ENCODE measurements at regions not wholly inside any gene's neighbourhood (a gene's known extent, or its start where the extent isn't known, plus 50 kb on each side); places are given as distances from the start of the nearest gene placed in this dataset.

GRCh38 chr14:58765418-58765831, 127.7 kb downstream of the DACT1 start (continued):
- TF ChIP-seq NFXL1 (IDR thresholded peaks at IDR 0.05; ENCODE audit: borderline replicate concordance) (no peak), HDAC6 (IDR thresholded peaks at IDR 0.05; ENCODE audit: unreplicated experiment) (no peak)

GRCh38 chr14:58765843-58766242, 128.1 kb downstream of the DACT1 start:
- H3K27me3 ChIP-seq (replicated peaks in 1 of 2; ENCODE audit: control insufficient read depth in 2 of 2, insufficient read depth in 2 of 2, low read length in 1 of 2): no peaks in the 10 kb centered on the region
- no peaks in the 10 kb centered on the region for H3K9me3 ChIP-seq (replicated peaks; ENCODE audit: control insufficient read depth, insufficient read depth, low read length)
- ChIA-PET POLR2A (interaction anchor here (1.1 kb wide), 1 partner anchor 30 kb away, joined by 3 read pairs; no protein-coding TSS in a partner anchor), CTCF (interaction anchor here (0.7 kb wide), 1 partner anchor 9 kb away, joined by 3 read pairs; no protein-coding TSS in a partner anchor), RAD21 (ENCODE audit: unreplicated experiment) (interaction anchor here (1.7 kb wide), 1 partner anchor 30 kb away, joined by 4 read pairs; no protein-coding TSS in a partner anchor), SMC1A (ENCODE audit: uncharacterized antibody, unreplicated experiment) (interaction anchor here (1.7 kb wide), 1 partner anchor 30 kb away, joined by 4 read pairs; no protein-coding TSS in a partner anchor)
- no peak overlapping the region for H3K27ac ChIP-seq (ENCODE audit: control insufficient read depth, insufficient read depth)
- no TSS peak for BruUV-seq (replicated peaks)
- intact Hi-C loops (cut with micrococcal nuclease; ENCODE audit: unreplicated experiment) (no loop called here), in situ Hi-C loops (cut with MboI) (no loop called here)
- H4K20me1 ChIP-seq (ENCODE audit: control insufficient read depth, insufficient read depth): no peaks in the 10 kb centered on the region
- H3K36me3 ChIP-seq (ENCODE audit: control insufficient read depth in 2 of 2, insufficient read depth in 2 of 2, low read length in 1 of 2): no peaks in the 10 kb centered on the region
- H3K79me2 ChIP-seq (ENCODE audit: control insufficient read depth, insufficient read depth, low read length): no peaks in the 10 kb centered on the region
- ATAC-seq (no peak), FAIRE-seq (no peak), DNase-seq (ENCODE audit: low read depth, low spot score) (no peak)
- TF ChIP-seq MTA3 (IDR thresholded peaks at IDR 0.05; ENCODE audit: borderline replicate concordance, low read length) (no peak), REST (IDR thresholded peaks at IDR 0.05; ENCODE audit: low read depth, low read length) (no peak), SRF (IDR thresholded peaks at IDR 0.05; ENCODE audit: low read depth in 2 of 2, low read length in 2 of 2) (no peak), EP300 (IDR thresholded peaks at IDR 0.05; ENCODE audit: borderline replicate concordance in 1 of 2, control insufficient read depth in 1 of 2, low read depth in 2 of 2, low read length in 2 of 2) (no peak)
- no peak overlapping the region for H3K4me2 ChIP-seq (ENCODE audit: control insufficient read depth, insufficient read depth)
- no peak overlapping the region for H2AFZ ChIP-seq (ENCODE audit: control insufficient read depth, low read depth, low read length)
- no peaks in the 10 kb centered on the region for H3K4me1 ChIP-seq (ENCODE audit: control insufficient read depth, insufficient read depth, low read length)
- H3K4me3 ChIP-seq: no peak overlapping the region
- no peak overlapping the region for H3K9ac ChIP-seq (ENCODE audit: control insufficient read depth, insufficient read depth, low read length)
- 55% methylated on average over 6 of the region's 6 CpGs for WGBS (ENCODE audit: insufficient coverage, insufficient replicate concordance, low lambda C conversion rate, missing lambda C conversion rate)

All from GM12878 (cell line).